DMS153 (cell line): ENCODE measurements at regions not wholly inside any gene's neighbourhood (a gene's known extent, or its start where the extent isn't known, plus 50 kb on each side); places are given as distances from the start of the nearest gene placed in this dataset.

Source experiments
- DNase-seq: peaks from one replicate; lab custom pipeline; 2025; lab: John Stamatoyannopoulos, UW

DNA sequence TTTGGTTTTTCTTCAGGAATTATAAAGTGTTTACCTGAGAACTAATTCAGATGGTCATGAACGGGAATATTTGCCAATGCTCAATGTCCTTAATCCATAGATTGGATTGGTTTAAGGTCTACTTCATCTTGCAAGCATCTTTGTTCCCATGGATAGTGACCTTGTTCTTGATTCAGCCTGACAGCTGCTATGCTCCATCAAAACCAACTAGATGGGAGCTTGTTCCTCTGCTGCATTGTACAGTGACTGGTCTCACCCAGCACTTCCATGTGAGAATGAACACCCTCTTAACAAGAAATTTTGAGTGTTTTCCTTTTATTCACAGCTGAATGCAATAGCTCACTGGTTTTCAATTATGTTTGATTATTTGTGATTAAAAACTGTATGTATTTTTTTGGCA is 312.6 kb upstream of the ACTBL2 start:
- no peak for DNase-seq

DNA sequence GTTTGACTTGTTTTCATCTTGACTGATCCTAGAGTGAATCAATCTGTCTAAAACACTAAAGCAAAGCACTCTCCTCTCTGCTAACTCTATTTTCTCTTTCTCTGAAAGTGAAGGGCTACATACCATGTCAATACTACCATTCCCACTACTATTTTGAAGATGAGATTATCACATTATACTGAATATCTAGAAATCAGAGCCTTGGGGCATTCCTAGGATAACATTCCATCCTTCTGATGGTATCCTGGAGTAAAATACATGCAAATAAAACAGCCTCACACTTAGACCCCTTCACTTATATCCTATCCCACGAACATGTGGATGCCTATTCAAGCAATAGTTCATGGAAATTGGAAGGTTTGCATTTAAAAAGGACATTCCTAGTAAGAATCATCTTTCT is 309.3 kb upstream of the ACTBL2 start:
- DNase-seq: no peak

DNA sequence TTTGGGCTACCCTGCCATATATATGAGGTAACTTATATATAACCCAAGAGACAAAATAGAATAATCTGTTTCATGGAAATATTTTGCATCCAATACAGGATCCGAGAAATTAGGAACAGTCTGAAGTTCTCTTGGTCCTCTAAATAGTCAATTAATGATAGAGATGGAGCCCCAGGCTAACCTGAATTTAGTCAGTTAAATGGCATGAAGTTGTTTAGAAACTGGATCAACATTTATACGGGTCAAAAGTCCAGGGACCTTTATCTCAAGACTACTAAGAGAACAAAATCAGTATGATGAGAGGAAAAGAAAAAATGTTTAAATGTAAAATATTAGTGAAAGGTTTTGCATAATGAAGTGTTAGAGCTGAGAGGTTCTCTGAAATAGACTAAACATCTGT is 303.3 kb upstream of the ACTBL2 start:
- DNase-seq: no peak

DNA sequence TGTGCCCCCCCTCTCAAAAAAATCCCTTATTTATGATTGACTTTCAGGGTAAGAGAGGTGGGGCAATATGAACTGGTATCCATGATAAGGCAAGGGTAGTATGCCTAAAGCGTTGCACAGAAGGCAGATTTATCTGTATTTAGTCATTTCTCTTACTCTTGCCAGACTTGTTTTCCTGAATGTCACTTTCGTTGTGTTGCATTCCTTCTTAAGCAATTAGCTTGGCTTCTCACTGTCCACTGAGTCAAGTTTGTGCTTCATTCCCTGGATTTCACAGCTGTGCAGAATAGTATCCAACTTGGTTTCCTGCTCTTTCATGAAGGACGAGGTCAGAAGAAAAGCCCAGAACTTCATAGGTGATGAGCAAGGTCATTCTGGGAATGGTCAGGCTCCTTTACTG is 301.5 kb upstream of the ACTBL2 start:
- no peak for DNase-seq

DNA sequence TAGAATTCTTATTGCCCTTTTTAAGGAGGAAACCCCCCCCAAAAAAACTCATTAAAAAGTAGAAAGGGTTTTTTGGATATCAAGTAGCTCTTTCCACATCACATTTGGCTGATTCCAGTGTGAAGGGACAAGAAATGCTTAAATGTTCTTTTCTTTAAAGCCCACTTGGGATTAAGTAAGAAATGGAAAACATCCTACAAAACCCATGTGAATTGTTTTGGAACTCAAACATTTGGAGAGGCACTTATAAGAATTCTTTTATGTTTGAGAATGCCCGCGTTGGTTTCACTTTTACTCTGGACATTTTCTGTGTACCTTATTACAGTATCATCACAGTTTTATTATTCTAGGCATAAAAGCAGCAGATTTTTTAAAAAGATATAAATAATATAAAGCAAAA is 301.1 kb upstream of the ACTBL2 start:
- no peak for DNase-seq

DNA sequence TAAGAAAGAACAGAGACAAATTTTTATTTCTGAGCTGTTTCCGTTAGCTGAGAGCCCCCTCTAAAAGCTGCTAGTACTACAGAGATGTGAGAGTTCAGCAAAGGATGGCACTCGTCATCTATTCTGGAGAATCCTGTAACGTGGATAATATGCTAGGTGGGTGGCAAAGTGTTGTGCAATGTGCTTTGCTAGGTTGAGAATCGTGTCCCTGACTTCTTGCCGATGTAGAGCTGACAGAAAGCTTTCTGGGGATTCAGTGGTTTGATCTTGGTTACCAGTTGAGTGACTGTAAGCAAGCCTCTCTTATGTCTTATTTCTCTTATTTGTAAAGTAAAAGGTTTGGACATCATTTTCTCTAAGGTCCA is 298.3 kb upstream of the ACTBL2 start:
- DNase-seq: no peak

DNA sequence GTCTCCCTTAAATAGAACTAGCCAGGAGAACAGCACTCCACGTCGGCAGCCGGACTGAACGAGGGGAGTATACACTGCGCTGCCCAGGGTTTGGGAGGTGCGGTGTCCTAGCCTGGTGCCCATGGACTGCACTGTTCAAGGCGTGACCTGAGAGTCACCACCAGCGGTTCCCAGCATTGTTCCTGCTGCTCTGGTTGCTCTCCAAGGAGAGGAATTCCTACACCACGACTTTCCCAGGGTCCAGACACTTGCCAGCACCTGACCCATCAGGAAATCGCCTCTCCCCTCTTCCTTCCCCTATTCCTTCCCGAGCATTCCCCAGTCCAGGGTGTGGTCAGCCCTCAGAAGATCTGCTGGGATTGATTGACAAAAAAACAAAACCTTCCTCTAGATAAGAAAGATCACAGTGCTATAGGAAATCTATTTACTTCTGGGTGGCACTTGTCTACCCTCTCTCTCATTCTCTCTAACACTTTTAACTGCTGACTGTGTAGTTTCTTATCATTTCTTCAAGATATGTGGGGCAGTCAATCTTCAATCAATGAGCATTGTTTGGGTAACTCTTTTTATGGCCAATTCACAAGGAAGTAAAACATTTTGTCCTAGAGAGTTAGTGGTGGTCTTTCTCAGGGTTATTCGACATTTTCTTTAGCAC is 297.8 kb upstream of the ACTBL2 start:
- DNase-seq: no peak

DNA sequence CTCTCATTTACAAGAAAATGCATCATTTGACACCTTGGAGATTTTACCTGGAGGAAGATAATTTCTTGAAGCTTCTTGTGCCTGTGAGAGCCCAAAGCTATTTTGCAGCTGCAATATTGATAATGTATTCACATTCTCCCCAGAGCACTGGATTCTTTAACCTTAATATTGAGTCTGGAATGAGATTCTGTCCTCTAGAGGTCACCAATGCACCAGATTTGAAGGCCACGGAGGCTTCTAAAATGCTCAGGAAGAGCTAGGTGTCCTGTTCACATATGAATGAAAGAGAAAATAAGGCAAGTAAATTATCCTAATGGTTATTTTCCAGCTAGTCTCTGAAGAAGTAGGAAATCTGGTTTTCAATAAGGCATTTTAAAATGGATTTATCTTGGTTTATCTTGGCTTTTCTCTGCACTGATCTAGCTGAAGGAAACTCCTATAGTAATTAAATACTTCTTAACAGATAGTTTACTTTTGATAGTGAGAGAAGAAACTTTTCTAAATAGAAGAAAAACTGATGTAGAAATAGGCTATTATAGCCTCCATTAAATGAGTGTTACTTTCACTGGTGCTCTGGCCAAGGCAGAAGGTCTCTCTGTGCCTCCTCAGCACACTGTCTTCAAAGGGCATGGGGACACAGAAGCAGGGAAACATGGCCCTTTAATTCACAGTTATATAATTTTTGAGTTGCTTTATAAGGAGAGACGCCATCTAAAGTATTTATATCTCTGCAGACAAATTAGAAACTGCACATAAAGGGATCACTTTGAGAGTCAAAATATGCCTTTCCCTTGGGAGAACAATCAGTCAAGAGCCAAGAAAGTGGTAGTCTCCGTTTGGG is 297.0 kb upstream of the ACTBL2 start:
- DNase-seq: peak; percentile 12

DNA sequence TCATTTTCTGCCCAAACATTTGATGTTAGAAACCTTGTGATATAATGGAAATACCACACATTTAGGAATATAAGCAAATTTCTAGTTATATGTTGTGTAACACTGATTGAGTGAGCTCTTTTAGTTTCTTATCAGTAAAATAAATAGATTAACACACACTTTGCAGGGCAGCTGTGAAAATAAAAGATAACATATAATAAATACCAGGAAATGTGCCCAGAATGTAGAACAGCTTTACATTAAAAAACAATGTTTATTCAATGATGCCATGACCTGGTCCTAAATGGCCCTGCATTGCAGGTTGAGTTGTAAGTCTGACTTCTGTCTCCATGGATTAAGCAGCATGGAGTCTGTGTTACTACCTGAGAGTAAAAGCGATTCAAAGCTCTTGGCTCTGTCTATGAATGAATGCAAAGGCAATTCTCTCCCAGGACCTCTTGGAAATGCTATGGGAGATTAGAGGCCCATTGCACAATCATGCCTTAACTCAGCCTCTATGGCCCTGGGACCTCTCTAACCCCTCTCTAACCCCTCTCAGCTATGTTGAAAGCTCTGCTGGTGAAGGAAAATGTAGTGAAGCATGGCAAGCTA is 296.0 kb upstream of the ACTBL2 start:
- DNase-seq: no peak

DNA sequence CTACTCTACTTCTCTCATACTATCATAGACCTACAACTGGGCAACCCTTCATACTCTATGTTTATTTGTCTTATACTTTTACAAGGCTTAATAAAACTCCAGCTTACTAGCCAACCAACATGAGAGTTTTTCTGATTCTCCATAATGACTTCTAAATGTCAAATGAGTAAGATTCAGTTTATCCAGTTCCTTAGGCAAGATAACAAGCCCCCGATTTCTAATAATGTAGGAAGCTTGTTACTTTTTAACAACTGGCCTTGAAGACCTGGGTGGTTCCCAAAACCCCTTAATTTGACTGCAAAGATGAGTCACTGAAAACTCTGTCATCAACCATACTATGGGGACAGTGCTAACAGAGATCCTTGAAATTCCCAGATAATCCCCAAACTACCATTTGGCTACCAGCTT is 294.6 kb upstream of the ACTBL2 start:
- DNase-seq: no peak

DNA sequence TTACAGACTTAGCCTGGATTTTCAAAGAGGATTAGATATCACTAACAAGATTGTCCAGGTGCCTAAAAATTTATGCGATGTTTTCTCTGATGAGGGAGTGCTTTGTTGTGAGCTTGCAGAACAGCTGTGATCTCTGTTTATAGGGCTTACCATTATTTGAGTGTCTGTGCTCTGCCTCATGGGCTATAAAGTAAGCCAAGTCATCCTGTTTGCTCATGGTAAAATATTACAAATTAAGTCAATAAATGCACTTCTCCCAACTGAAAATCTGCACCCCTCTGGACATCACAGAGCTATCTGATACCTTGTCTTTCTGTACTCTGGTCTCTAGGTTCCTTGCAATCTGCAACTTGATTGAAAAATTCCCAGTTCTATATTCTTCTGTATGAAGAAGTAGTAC is 293.4 kb upstream of the ACTBL2 start:
- DNase-seq: no peak

DNA sequence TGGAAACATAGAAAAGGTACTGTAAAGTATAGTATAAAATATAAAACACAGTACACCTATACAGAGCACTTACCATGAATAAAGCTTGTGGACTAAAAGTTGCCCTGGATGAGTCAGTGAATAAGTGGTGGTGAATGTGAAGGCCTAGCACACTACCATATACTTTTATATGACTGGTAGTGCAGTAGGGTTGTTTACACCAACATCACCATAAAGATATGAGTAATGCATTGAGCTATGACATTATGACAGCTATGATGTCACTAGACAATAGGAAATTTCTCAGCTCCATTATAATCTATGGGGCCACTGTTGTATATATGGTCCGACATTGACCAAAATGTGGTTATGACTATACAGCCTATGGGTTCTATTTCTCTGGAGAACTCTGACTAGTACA is 291.8 kb upstream of the ACTBL2 start:
- DNase-seq: no peak

DNA sequence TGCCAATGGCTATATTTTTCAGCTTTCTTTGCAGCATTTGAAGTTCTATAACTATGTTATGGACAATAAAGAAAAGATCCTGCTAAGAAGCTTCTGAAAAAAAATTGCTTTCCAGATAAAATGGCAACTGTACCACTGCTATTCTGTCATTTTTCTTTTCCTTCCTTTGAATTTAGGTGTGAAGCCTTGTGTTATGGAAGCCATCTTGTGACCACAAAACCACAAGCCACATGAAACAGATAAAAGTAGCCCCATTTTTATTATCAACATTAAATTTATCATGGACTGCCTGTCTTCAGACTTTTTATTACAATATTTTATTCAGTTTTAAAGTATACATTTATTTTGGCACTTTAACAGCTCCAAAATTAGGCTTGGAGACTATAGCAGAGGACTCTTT is 289.9 kb upstream of the ACTBL2 start:
- no peak for DNase-seq

DNA sequence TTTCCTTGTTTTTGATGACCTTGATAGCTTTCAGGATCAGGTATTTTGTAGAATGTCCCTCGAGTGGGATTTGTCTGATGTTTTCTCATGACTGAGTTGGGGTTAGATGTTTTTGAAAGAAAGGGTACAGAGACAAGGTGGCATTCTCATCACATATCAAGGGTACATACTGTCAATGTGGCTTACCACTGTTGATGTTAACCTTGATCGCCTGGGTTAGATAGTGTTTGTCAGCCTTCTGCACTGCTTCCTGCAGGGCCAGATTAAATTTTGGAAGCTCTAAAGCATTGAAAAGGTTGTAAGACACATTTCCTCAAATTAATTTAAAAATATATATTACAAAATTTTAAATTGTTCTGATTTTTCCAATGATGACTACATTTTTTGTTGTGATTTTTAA is 287.4 kb upstream of the ACTBL2 start:
- no peak for DNase-seq

DNA sequence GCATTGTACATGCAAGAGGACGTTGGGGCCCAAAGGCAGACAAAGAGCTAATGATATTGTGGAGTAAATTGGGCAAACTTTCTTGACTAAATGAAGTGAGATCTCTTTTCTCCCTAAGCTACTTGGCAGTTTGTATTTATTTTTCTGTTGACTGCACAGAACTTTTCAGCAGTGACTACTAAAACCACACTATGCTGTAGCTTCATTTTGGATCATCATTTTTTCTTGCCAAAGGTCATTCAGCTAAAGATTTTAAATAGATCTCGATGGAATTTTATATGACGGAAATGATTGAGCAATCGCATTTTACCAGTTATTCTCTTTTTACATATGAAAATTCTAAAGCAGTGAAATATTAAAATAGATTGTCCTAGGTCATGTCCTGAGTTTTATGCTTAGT is 286.1 kb upstream of the ACTBL2 start:
- no peak for DNase-seq

DNA sequence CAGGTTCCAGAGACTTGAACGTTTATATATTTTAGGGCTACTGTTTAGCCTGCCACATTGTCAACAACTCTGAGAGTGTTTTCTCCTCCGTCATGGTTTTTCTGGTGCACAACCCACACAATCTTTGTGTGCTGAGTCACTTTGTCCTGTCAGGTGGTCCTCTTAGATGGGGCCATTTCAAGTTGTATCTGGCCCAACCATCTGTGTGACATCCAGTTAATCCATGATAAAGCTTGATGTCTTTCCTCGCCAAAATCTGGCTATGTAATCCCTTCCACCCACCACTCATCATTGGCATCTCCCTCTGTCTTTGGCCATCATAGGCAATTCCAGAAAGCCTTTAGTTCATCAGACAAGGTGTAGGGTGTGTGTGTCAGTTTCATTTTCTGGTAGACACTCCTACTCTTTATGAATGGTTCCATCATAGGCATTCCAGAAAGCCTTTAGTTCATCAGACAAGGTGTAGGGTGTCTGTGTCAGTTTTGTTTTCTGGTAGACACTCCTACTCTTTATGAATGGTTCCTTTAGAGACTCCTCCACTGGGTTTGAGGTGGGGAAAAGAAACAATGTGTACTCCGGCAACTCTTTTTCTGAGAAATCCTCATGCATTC is 282.0 kb upstream of the ACTBL2 start:
- DNase-seq: no peak

DNA sequence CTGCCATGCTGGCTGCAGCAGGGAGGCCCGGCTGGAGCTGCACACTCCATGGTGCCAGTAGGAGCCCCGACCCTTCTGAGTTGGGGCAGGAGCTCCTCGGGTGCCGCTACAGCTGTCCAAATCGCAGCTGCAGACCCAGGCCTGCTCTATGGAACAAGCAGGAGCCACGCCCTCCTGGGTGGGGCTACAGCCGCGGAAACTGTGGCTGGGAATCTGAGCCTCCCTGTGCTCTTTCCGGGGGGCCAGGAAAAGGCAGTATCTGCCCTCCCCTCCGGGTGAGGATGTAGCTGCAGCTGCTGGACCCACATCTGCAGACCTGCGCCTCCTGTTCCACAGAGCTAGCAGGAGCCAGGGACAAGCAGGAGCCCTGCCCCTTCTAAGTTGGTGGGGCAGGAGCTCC is 278.9 kb upstream of the ACTBL2 start:
- no peak for DNase-seq

DNA sequence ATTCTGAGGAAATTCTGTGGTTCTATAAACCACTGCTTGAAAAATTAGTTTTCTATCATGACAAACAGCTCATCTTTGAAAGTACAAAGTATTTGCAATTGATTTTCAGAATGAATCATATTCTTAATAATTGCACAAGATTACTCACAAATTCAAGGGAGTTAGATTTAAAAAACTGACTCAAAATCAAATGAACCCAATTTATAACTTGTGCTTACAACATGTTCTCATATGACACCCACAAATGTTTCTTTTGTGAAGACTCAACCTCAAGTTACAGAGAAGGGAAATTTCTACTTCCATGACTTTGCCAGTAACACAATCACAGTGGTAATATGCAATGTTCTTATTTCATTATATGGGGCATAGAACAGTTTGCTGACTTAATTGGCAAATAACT is 272.0 kb upstream of the ACTBL2 start:
- no peak for DNase-seq

DNA sequence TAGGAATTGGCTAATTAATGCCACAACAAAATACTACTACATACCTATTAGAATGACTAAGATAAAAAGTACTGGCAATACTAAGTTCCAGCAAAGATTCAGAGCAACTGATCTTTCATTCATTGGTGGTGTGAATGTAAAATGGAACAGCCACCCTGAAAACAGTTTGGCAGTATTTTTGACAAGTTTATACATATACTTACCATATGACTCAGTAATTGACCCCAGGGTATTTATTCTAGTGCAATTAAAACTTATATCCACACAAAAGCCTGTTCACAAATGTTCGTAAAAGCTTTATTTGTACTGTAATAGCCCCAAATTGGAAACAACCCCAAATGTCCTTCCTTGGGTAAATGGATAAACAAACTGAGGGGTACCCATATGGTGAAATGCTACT is 270.8 kb upstream of the ACTBL2 start:
- DNase-seq: no peak

DNA sequence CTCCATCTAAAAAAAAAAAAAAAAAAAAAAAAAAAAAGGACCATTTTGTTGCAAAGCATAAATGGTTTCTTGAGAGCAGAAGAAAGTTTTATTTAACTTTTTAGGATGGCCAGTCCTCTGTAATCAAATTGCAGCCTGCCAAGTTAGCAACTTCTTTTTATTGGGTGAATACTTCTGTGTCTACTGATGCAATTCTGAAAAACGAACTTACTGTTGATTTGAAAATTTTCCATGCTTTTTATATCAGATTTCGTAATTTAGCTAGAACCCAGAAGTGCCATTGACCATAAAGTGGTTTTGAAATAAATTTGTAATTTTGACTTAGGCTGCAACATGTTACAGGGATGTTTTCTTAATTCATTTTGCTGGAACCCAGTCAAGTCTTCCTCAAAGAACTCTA is 269.1 kb upstream of the ACTBL2 start:
- no peak for DNase-seq

DNA sequence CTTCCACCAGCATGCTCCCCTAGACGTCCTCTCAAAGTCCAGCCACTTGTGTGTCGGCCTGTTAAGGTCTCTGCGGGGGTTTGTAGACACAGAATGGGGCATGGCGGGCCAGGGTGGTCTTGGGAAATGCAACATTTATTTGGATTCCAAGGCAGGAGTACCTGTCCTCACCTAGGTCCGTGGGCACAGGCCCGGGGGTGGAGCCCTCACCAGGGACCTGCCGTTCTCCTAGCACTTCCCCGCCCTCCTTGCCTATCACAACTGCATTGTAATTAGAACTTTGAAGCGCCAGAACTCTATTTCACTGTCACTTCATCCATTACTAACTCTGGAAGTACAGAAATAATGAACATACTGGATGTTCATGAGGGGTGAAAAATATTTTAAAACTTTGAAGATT is 268.3 kb upstream of the ACTBL2 start:
- DNase-seq: no peak

DNA sequence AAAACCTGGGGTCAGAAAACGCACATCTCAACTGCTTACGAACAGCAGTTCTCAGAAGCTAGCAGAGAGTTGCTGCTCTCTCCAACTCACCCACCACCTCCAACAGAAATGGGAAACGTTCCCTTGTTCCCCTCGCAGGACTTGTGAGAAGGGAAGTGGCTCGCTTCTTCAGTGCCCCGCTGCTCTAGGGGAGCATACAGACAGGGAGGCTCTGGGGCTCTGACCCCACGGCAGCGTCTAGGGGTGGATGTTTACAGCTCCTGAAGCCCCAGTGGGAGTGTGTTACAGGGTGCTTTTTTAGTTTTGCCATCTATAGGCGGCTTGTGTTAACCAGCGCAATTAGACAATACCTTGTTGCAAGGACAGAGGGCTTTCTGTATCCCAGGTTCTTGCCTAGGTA is 267.7 kb upstream of the ACTBL2 start:
- DNase-seq: no peak

DNA sequence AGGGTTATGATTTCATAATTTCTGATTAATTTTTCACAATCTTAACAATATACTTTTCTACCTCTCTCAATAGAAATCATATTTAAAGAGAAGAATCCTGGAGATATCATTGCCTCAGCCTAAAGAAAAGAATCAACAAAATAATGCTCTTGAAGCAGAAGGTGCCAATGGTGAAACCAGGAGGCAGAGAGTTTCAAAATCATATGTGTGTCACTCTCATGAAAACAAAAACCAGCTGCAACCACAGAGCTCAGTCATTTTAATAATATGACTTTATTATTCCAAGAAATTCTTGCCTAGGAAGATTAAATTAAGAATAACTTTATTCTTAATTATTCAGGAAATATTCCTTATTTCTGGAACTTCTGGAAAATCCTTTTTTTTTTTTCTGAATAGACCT is 266.8 kb upstream of the ACTBL2 start:
- DNase-seq: no peak
